Inflammatory macrophage (primary cell): ENCODE measurements at regions not wholly inside any gene's neighbourhood (a gene's known extent, or its start where the extent isn't known, plus 50 kb on each side); places are given as distances from the start of the nearest gene placed in this dataset.
"Not testable (repeated sequence)": the region's sequence is repeated elsewhere in the genome, so short reads cannot be mapped to it uniquely, and the experiment has no call there.

Source experiments
- DNase-seq, 2 donors: peaks; one replicate each; pipeline ENCODE4 v3.0.0-alpha.2; 2020 to 2022

- no peak for DNase-seq
Observed at GRCh38 chr3:4153771-4154170, 149.4 kb upstream of the SETMAR start.

GRCh38 chr3:4158329-4158728, 144.8 kb upstream of the SETMAR start:
- DNase-seq: no peak

- no peak for DNase-seq
Observed at GRCh38 chr3:4162096-4162495, 141.1 kb upstream of the SETMAR start.

GRCh38 chr3:4163011-4163410, 140.2 kb upstream of the SETMAR start:
- DNase-seq: no peak

- no peak for DNase-seq
Observed at GRCh38 chr3:4166540-4166939, 136.6 kb upstream of the SETMAR start.

- DNase-seq: not testable (repeated sequence)
Observed at GRCh38 chr3:4167230-4167629, 135.9 kb upstream of the SETMAR start.

GRCh38 chr3:4174791-4175190, 128.4 kb upstream of the SETMAR start:
- DNase-seq: no peak

- DNase-seq: no peak
Observed at GRCh38 chr3:4191971-4192370, 111.2 kb upstream of the SETMAR start.

- DNase-seq: no peak
Observed at GRCh38 chr3:4195006-4195405, 108.2 kb upstream of the SETMAR start.

GRCh38 chr3:4196506-4197147, 106.5 kb upstream of the SETMAR start:
- no peak for DNase-seq

GRCh38 chr3:4197670-4198069, 105.5 kb upstream of the SETMAR start:
- no peak for DNase-seq

- no peak for DNase-seq
Observed at GRCh38 chr3:4198491-4198890, 104.7 kb upstream of the SETMAR start.

- DNase-seq: peak; percentile 61 to 72
Observed at GRCh38 chr3:4204776-4205175, 98.4 kb upstream of the SETMAR start.

- no peak for DNase-seq
Observed at GRCh38 chr3:4207672-4208071, 95.5 kb upstream of the SETMAR start.

GRCh38 chr3:4208556-4208955, 94.6 kb upstream of the SETMAR start:
- DNase-seq: no peak

- no peak for DNase-seq
Observed at GRCh38 chr3:4211610-4212009, 91.6 kb upstream of the SETMAR start.

- not testable (repeated sequence) for DNase-seq
Observed at GRCh38 chr3:4213420-4213819, 89.7 kb upstream of the SETMAR start.

- DNase-seq: not testable (repeated sequence)
Observed at GRCh38 chr3:4216974-4217373, 86.2 kb upstream of the SETMAR start.

GRCh38 chr3:4218456-4219226, 84.5 kb upstream of the SETMAR start:
- no peak for DNase-seq

- no peak for DNase-seq
Observed at GRCh38 chr3:4219227-4219568, 84.0 kb upstream of the SETMAR start.

GRCh38 chr3:4220065-4220464, 83.1 kb upstream of the SETMAR start:
- DNase-seq: no peak

GRCh38 chr3:4222574-4223175, 80.5 kb upstream of the SETMAR start:
- no peak for DNase-seq

- DNase-seq: no peak
Observed at GRCh38 chr3:4223777-4224176, 79.4 kb upstream of the SETMAR start.

GRCh38 chr3:4224331-4224730, 78.8 kb upstream of the SETMAR start:
- no peak for DNase-seq
